Progenitor cell of endocrine pancreas (in vitro differentiated cells): ENCODE measurements at regions not wholly inside any gene's neighbourhood (a gene's known extent, or its start where the extent isn't known, plus 50 kb on each side); places are given as distances from the start of the nearest gene placed in this dataset.

Experiments used
- DNase-seq: peaks from one replicate; pipeline ENCODE4 v3.0.0; 2021; ENCODE audit warnings: low spot score; ENCODE audit not compliant: unreplicated experiment
- H3K27ac Mint-ChIP-seq: 2 replicates; pipeline ENCODE4 v1.8.0; 2021; ENCODE audit warnings: mild to moderate bottlenecking, moderate library complexity, mixed read lengths
- H3K27me3 Mint-ChIP-seq: 2 replicates; pipeline ENCODE4 v1.8.0; 2021; ENCODE audit warnings: mixed read lengths
- H3K36me3 Mint-ChIP-seq: 2 replicates; pipeline ENCODE4 v1.8.0; 2022; ENCODE audit warnings: mixed read lengths; ENCODE audit not compliant: insufficient read depth
- H3K4me1 Mint-ChIP-seq: 2 replicates; pipeline ENCODE4 v1.8.0; 2021; ENCODE audit warnings: low read depth, mixed read lengths
- H3K4me3 Mint-ChIP-seq: 2 replicates; pipeline ENCODE4 v1.8.0; 2021; ENCODE audit warnings: low read depth, mild to moderate bottlenecking, moderate library complexity, mixed read lengths
- H3K9me3 Mint-ChIP-seq: 2 replicates; pipeline ENCODE4 v1.8.0; 2021; ENCODE audit warnings: low read depth, mixed read lengths
- CTCF ChIP-seq: fragments of 200-600 bp; sonication (generic); IDR thresholded peaks from one replicate; pipeline ENCODE4 v1.5.0; 2021; ENCODE audit warnings: antibody characterized with exemption, mild to moderate bottlenecking; ENCODE audit not compliant: unreplicated experiment

- Mint-ChIP-seq H3K4me3 (no peak overlapping the region), H3K9me3 (peaks cover 3% of the 10 kb centered on the region), H3K36me3 (no peaks in the 10 kb centered on the region), H3K27ac (no peak overlapping the region), H3K27me3 (peaks cover 6% of the 10 kb centered on the region), H3K4me1 (peaks cover 3% of the 10 kb centered on the region)
- TF ChIP-seq CTCF: no peak
- no peak for DNase-seq
Observed at GRCh38 chr2:67974559-67975430, 88.0 kb downstream of the C1D start.

- Mint-ChIP-seq H3K27me3 (peaks cover 6% of the 10 kb centered on the region), H3K36me3 (peaks cover 2% of the 10 kb centered on the region), H3K27ac (no peak overlapping the region), H3K4me1 (peaks cover 3% of the 10 kb centered on the region), H3K9me3 (peaks cover 8% of the 10 kb centered on the region), H3K4me3 (no peak overlapping the region)
- no peak for DNase-seq
- TF ChIP-seq CTCF: no peak
Observed at GRCh38 chr2:67977464-67977863, 85.3 kb downstream of the C1D start.

GRCh38 chr2:67982956-67983355, 79.8 kb downstream of the C1D start:
- Mint-ChIP-seq H3K9me3 (peaks cover 4% of the 10 kb centered on the region), H3K27ac (no peak overlapping the region), H3K4me1 (no peaks in the 10 kb centered on the region), H3K36me3 (peaks cover 2% of the 10 kb centered on the region), H3K4me3 (no peak overlapping the region), H3K27me3 (no peaks in the 10 kb centered on the region)
- DNase-seq: no peak
- no peak for TF ChIP-seq CTCF

GRCh38 chr2:67984600-67984999, 78.2 kb downstream of the C1D start:
- no peaks in the 10 kb centered on the region for H3K4me1 Mint-ChIP-seq
- H3K9me3 Mint-ChIP-seq: peaks cover 4% of the 10 kb centered on the region
- no peak for DNase-seq
- no peak overlapping the region for H3K27ac Mint-ChIP-seq
- H3K27me3 Mint-ChIP-seq: no peaks in the 10 kb centered on the region
- peaks cover 2% of the 10 kb centered on the region for H3K36me3 Mint-ChIP-seq
- H3K4me3 Mint-ChIP-seq: no peak overlapping the region
- no peak for TF ChIP-seq CTCF

GRCh38 chr2:67985586-67985985, 77.2 kb downstream of the C1D start:
- H3K4me1 Mint-ChIP-seq: no peaks in the 10 kb centered on the region
- H3K27ac Mint-ChIP-seq: no peak overlapping the region
- no peak overlapping the region for H3K4me3 Mint-ChIP-seq
- no peak for DNase-seq
- peaks cover 4% of the 10 kb centered on the region for H3K9me3 Mint-ChIP-seq
- peaks cover 2% of the 10 kb centered on the region for H3K36me3 Mint-ChIP-seq
- no peak for TF ChIP-seq CTCF
- no peaks in the 10 kb centered on the region for H3K27me3 Mint-ChIP-seq
